HG02970 (cell line): ENCODE measurements at regions not wholly inside any gene's neighbourhood (a gene's known extent, or its start where the extent isn't known, plus 50 kb on each side); places are given as distances from the start of the nearest gene placed in this dataset.

Experiments
- ATAC-seq: cut with Tn5 transposase; IDR thresholded peaks from one replicate; pipeline ENCODE4 v1.9.1; 2021; ENCODE audit warnings: mild to moderate bottlenecking, moderate library complexity, moderate number of reproducible peaks; ENCODE audit not compliant: unreplicated experiment, low FRiP score

DNA sequence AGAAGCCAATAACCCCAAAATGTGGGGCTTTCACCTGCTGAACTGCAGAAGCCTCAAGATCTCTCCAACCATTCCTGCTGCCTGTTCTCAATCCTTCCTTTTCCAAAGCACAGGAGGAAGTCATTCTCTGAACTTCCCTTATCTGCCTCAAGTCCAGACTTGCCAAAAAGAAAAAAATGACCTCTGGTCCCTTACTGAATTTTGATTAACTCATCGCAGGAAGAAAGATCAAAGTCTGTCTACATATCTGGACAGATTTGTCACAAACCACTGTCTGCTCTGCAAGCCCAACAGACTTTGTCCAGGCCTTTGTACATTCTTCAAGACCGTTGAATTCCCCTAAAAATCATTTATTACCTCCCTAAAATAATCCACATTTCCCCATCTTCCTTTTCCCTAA lies 126.5 kb upstream of the NBEA start:
- no peak for ATAC-seq

GRCh38 chr13:34816245-34816884 lies 125.7 kb upstream of the NBEA start:
- ATAC-seq = no peak

DNA sequence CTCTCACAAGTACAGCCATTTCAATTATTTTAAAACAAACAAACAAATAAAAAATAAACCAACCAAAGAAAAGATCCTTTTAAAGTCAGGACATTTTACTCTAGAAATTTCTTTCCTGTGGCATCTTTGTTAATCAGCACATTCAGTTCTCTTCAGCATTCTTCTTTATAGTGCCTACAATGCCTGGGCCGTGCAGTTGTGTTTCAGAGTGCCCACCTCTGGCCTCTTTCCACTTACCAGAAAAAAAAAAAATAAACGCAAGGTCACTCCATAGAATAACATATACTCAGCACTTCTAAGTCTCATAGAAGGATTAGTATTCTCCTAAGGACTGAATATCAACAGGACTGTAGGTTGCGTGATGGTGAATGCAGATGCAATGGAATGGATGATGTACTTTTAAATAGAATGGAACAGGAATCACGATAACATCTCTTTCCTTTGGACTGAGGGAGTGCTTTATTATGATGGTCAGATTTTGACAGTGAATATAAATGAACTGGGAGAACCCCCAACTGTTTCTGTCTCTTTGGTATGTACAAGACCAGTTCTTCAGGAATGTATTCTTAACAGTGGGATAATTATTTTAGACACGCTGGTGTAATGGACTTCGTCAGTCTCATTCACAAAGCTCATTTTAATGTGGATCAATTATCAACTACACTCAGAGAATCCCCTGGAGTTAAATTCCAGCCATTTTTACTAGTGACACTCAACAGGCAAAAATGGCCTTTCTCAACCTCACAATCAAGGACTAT lies 125.0 kb upstream of the NBEA start:
- no peak for ATAC-seq

- ATAC-seq = no peak
Measured at GRCh38 chr13:34822650-34823049, 119.4 kb upstream of the NBEA start.

DNA sequence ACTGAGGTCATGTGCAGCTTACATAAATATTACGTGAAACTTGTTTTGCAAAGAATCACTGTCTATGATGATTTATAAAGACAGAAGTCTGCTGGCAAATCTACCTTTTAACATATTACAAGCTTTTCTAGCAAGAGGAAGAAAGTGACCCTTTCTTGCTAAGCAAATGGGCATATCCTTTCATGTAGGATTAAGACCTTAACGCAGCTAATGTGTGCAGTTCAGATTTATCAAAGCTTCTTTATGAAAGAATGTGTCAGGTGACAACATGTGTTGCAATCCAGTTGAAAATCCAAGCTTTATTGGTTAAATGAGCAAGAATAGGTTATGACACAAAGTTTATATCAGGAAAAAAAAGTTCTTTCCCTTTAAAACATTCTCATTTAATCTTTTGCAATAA lies 115.6 kb upstream of the NBEA start:
- ATAC-seq = no peak

DNA sequence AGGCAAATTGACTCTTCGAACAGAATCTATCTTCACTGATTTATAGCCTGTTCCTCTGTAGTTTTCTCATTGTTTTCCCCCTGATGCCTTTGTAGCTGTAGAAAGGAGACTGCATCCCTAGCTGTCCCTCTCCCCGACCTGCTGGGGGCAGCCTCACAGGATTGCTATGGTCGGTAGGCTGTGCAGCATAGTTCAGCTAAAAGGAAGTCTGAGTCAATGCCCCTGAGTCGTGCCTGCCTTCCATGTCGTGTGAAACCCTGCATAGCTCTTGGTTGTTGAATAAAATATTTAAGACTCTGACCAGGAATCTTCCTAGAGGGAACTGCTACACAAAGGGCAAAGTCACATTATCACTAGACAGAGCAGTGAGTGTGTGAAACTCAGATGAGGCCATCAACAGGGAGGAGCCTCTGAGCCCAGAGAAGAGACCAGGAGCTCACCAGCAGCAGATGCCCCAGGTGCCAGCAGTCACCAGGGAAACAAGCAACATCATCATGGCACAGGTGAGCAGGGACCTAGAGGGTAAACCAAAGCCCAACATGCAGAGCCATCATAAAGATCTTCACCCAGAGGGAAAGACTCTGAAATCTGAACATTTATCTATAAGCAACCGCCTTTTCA lies 108.4 kb upstream of the NBEA start:
- ATAC-seq = no peak

DNA sequence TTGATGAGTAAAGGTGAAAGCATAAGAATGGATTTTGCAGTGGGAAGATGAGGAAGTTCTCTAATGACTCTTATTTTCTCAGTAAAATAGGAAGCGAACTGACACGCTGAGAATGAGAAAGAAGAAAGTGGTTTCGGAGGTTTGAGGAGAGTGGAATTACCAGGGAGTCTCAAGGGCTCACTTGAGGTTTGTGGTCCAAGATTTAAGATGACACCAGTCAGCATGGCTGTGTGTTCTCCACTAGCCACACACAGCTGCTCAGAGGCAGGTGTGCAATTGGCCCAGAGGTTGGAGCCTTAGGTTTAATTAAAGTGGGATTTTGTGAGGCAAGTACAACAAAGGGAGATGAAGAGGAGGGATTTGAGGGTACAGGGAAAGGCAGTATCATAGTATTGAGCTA lies 99.6 kb upstream of the NBEA start:
- ATAC-seq = no peak

- no peak for ATAC-seq
Measured at GRCh38 chr13:34847766-34848165, 94.3 kb upstream of the NBEA start.

- ATAC-seq = no peak
Measured at GRCh38 chr13:34849406-34849805, 92.7 kb upstream of the NBEA start.

- no peak for ATAC-seq
Measured at GRCh38 chr13:34853161-34853560, 88.9 kb upstream of the NBEA start.

DNA sequence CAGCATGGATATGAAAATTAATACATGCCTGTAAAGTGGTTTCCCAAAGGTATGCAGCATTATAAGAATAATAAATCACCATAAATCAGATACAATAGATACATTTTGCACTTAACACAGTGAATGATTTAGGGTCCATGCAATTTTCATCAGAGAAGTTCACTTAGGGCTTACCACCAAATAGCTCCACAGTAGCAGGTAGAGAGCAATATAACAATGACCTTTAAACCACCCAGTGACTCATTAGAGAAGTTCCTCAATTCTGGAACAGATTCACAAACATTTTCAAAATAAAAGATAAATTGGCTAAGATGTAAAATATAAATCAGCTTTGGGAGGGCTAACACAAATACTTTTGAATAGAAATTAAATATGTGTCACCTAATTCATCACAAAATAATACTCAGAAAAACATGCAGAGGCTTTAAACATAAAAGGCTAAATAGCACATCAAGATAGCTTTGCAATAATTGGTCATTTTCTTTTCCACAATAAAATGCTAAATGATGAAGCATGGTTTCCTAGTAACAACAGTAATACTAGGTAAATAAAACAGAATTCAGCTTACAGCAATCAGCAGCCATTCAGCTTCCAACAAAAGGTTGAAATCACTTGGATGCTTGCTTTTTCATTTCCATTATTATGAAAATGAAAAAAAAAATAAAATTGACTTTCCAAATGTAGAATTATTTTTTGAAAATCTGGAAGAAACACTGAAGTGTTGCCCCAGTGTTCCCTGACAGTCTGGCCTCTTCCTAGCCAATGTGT lies 84.3 kb upstream of the NBEA start:
- ATAC-seq = no peak

- ATAC-seq = no peak
Measured at GRCh38 chr13:34862311-34862710, 79.8 kb upstream of the NBEA start.

DNA sequence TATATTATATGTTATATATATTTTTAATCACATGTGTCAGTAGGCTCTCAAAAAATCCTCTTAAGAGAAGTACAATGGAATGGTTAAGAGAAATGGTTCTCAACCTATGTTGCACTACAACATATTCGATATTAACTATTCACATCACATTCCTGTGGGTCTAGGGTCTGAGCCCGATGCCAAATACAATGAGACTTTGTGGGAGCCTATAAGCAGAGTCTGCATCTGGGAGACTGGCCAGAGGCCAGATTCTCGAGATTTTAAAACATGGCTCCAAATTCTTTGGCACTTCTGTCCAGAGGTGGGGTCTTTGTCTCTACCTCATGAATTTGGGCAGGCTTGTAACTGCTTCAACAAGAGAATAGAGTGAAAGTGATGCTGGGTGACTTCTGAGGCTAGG lies 79.4 kb upstream of the NBEA start:
- ATAC-seq = no peak

GRCh38 chr13:34863360-34864135 lies 78.5 kb upstream of the NBEA start:
- no peak for ATAC-seq

GRCh38 chr13:34864671-34865070 lies 77.4 kb upstream of the NBEA start:
- ATAC-seq = no peak

DNA sequence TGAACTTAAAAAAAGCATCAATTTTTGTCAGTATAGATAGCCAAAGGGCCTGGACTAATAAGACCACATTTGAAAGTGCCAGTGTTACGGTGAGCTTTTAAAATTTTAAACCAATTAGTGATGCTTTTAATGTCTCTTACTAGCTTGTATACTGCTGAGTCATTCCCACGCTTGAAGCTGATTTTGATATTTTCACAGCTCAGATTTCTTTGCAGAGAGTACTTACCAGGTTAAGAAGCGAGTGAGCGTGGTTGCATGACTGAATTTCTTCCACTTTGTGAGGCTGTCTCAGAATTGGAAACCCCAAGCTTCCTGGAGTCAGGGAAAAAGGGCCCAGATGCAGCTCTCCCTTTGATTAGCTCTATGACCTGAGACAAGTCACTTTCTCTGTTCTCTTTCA lies 74.5 kb upstream of the NBEA start:
- no peak for ATAC-seq

DNA sequence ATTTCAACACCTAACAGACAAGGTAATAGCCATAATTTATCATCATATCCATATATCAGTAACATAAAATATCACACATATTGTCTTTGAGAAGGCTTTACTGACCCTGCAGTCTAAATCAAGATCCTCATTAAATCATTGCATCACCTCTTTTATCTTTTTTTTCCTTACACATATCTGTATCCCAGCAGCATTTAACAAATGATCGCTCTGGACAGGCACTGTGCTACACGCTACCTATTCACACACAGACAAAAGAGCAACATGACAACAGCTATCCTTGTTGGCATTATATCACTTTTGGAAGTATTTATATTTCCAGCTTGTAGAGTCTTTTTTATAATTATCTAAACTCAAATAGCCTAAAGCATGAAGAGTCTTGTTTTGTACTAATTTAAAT lies 73.3 kb upstream of the NBEA start:
- no peak for ATAC-seq

DNA sequence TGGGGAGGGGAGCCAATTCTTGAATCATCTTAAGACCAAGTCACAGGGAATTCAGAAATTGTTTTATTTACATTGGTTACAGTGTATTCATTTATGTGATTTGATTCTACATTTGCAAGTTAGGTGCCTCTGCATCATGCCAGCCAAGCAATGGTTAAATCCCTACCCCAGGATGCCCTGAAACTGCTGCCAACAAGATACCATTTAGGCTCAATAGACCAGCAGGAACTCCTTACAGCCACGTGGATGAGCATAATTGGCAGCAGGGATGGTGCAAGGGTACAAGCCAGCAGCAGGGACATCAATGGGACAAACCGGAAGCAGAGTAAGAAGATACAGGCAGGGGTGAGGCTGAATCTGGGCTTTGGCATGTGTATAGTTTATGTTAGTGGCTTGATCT lies 72.4 kb upstream of the NBEA start:
- no peak for ATAC-seq

- no peak for ATAC-seq
Measured at GRCh38 chr13:34878329-34878728, 63.7 kb upstream of the NBEA start.

GRCh38 chr13:34879851-34880250 lies 62.2 kb upstream of the NBEA start:
- ATAC-seq = no peak
